Endothelial cell of umbilical vein (primary cell): ENCODE measurements at regions not wholly inside any gene's neighbourhood (a gene's known extent, or its start where the extent isn't known, plus 50 kb on each side); places are given as distances from the start of the nearest gene placed in this dataset.

ENCODE experiments used
- BruUV-seq: library from RNA; stranded (reverse); fragments of 400-500 nt; replicated peaks from 2 replicates; lab custom pipeline; 2021; lab: Mats Ljungman, UMichigan
- CTCF ChIA-PET: fragments of 300-600, 350-600 bp; sonication (Branson Sonifier 250); formaldehyde crosslinking; loops from one replicate; lab custom pipeline; 2021; ENCODE audit warnings: antibody characterized with exemption, inconsistent platforms; lab: Charles Lee
- POLR2A ChIA-PET: fragments of 300-600, 350-600 bp; sonication (Branson Sonifier 250); formaldehyde crosslinking; loops from one replicate; lab custom pipeline; 2021; ENCODE audit warnings: antibody characterized with exemption, inconsistent platforms; lab: Charles Lee
- DNase-seq: peaks from one replicate; pipeline ENCODE4 v3.0.0-alpha.2; 2011; ENCODE audit warnings: low read depth, low spot score
- FAIRE-seq: peaks from 2 replicates; lab custom pipeline; 2011; peaks lifted over from hg19 to GRCh38; lab: Jason Lieb, UNC
- H2AFZ ChIP-seq: 2 replicates; pipeline ENCODE4 v1.6.0; 2012; ENCODE audit warnings: low read depth, low read length, control low read depth, inconsistent platforms
- H3K27ac ChIP-seq: 2 replicates; pipeline ENCODE4 v1.5.1; 2011; ENCODE audit warnings: low read depth, mild to moderate bottlenecking, control low read depth, low read length, moderate library complexity; ENCODE audit not compliant: insufficient read depth
- H3K27me3 ChIP-seq, 2 experiments: 2 replicates each; pipeline versions ENCODE4 v1.6.0 to v1.6.1; 2011; ENCODE audit warnings: low read length in 2 of 2, mixed read lengths in 1 of 2; ENCODE audit not compliant: control insufficient read depth in 2 of 2, insufficient read depth in 2 of 2
- H3K36me3 ChIP-seq, 2 experiments: 2 replicates in 1 of 2; 3 replicates in 1 of 2; pipeline ENCODE4 v1.5.1; 2011; ENCODE audit warnings: low read length in 2 of 2, mild to moderate bottlenecking in 1 of 2, moderate library complexity in 1 of 2; ENCODE audit not compliant: control insufficient read depth in 2 of 2, insufficient read depth in 2 of 2; ENCODE audit errors: extremely low read depth in 1 of 2
- H3K4me1 ChIP-seq: 3 replicates; pipeline ENCODE4 v1.5.1; 2011; ENCODE audit warnings: mild to moderate bottlenecking, low read length; ENCODE audit not compliant: control insufficient read depth, insufficient read depth; ENCODE audit errors: extremely low read depth
- H3K4me2 ChIP-seq: 2 replicates; pipeline ENCODE4 v1.6.1; 2011; ENCODE audit warnings: low read length, control low read depth, mixed read lengths; ENCODE audit not compliant: insufficient read depth
- H3K4me3 ChIP-seq, 3 experiments: fragments of 200-600 bp in 1 of 3; sonication (generic), shearing (Covaris generic) in 1 of 3; replicated peaks in 1 of 3; 2 replicates each; pipeline ENCODE4 v1.5.1; 2011 to 2016; ENCODE audit warnings: control low read depth in 3 of 3, low read length in 3 of 3, mild to moderate bottlenecking in 2 of 3, inconsistent platforms in 1 of 3, low read depth in 1 of 3, moderate library complexity in 1 of 3; ENCODE audit not compliant: insufficient read depth in 1 of 3
- H3K79me2 ChIP-seq: 2 replicates; pipeline ENCODE4 v1.6.0; 2012; ENCODE audit warnings: low read length, inconsistent platforms; ENCODE audit not compliant: control insufficient read depth, insufficient read depth
- H3K9ac ChIP-seq: replicated peaks from 2 replicates; pipeline ENCODE3; 2011; ENCODE audit warnings: low read length, control low read depth; ENCODE audit not compliant: insufficient read depth; ENCODE audit errors: extremely low read depth
- H3K9me1 ChIP-seq: replicated peaks from 3 replicates; pipeline ENCODE4 v1.6.0; 2011; ENCODE audit warnings: mild to moderate bottlenecking, low read length; ENCODE audit not compliant: control insufficient read depth, insufficient read depth; ENCODE audit errors: extremely low read depth
- H3K9me3 ChIP-seq: replicated peaks from 2 replicates; pipeline ENCODE4 v1.5.1; 2012; ENCODE audit warnings: low read length, inconsistent platforms; ENCODE audit not compliant: control insufficient read depth, insufficient read depth
- H4K20me1 ChIP-seq: replicated peaks from 2 replicates; pipeline ENCODE3; 2011; ENCODE audit warnings: mild to moderate bottlenecking, low read length; ENCODE audit not compliant: control insufficient read depth, insufficient read depth; ENCODE audit errors: extremely low read depth
- EZH2 ChIP-seq: IDR thresholded peaks from 2 replicates; pipeline ENCODE4 v1.6.1; 2012; ENCODE audit warnings: borderline replicate concordance, low read depth, mild to moderate bottlenecking, moderate library complexity, low read length, inconsistent platforms; ENCODE audit not compliant: severe bottlenecking
- FOS ChIP-seq: IDR thresholded peaks from 2 replicates; pipeline ENCODE4 v1.6.1; 2011; ENCODE audit warnings: mild to moderate bottlenecking, low read length, moderate library complexity, borderline replicate concordance; ENCODE audit not compliant: insufficient read depth
- GATA2 ChIP-seq: IDR thresholded peaks from 2 replicates; pipeline ENCODE4 v1.7.0; 2011; ENCODE audit warnings: low read depth, mild to moderate bottlenecking, moderate library complexity, mixed read lengths, low read length; ENCODE audit not compliant: insufficient read length, insufficient read depth
- JUN ChIP-seq: IDR thresholded peaks from 2 replicates; pipeline ENCODE4 v1.6.1; 2011; ENCODE audit warnings: borderline replicate concordance, low read depth; ENCODE audit not compliant: insufficient read length, insufficient read depth
- MYC ChIP-seq: IDR thresholded peaks from one replicate; pipeline ENCODE4 v1.6.1; 2011; ENCODE audit warnings: mild to moderate bottlenecking, low read depth, low read length
- POLR2A ChIP-seq: IDR thresholded peaks from 2 replicates; pipeline ENCODE4 v1.6.1; 2012; ENCODE audit warnings: low read depth, mild to moderate bottlenecking, control low read depth, low read length
- POLR2AphosphoS5 ChIP-seq: IDR thresholded peaks from 2 replicates; pipeline ENCODE4 v1.6.1; 2012; ENCODE audit warnings: low read depth, mild to moderate bottlenecking, control low read depth, low read length, moderate library complexity; ENCODE audit not compliant: insufficient read depth
- dilution Hi-C: fragments of 300-500 bp; cut with MboI; formaldehyde crosslinking; loops from one replicate; pipeline ENCODE4 v1.15.0; 2019; ENCODE audit warnings: low sequenced_read_pairs; ENCODE audit not compliant: extremely low pct_ligation_motif_present
- intact Hi-C: fragments of 100-400 bp; cut with micrococcal nuclease; formaldehyde crosslinking; loops from one replicate; pipeline ENCODE4 v1.10.0; 2022
- TF ChIP-seq, protein P1 (sequence below), 2 donors: IDR thresholded peaks; 1 replicate in 1 of 2; 2 replicates in 1 of 2; pipeline ENCODE4 v1.5.1; 2011; ENCODE audit warnings: low read length in 2 of 2, mild to moderate bottlenecking in 2 of 2, moderate library complexity in 2 of 2, control low read depth in 1 of 2, inconsistent platforms in 1 of 2, low read depth in 1 of 2; ENCODE audit not compliant: insufficient read depth in 1 of 2; ENCODE audit errors: extremely low read depth in 1 of 2
- TF ChIP-seq, protein P2 (sequence below): IDR thresholded peaks from 2 replicates; pipeline ENCODE4 v1.6.1; 2011; ENCODE audit not compliant: insufficient read depth, insufficient read length

DNA sequence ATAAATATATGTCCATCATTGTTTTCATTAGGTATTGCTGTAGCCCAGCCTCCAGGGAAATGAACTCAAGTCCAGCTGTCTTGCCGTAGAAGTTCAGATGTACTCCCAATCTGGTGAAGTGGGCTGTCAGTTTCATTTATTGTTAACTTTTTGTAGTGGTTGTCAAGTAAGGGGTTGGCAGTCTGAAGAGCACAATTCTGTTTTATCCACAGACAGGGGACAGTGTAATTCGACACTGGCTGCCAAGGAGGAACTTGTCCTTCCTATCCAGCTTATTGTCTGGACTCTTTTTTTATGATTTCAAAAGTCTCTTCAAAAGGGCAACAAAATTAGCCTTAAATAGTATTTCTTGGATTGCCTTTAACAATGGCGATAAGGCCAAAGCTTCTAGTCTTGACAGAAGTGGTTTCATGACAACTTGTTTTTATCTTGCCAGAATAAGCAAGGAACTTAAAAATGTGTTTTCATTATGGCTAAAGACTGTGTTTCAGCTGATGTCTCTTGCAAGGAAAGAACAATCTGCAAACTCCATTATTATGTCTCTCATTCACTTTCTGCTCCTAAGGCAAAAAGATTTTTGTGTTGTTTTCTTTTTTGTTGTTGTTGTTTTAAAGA is 73.9 kb upstream of the TANC2 start:
- BruUV-seq, result no TSS peak
- ChIA-PET CTCF (interaction anchor here (0.6 to 1.8 kb wide), 4 partner anchors 8 to 339 kb away, joined by 3 to 6 read pairs (median 4); no protein-coding TSS in a partner anchor), POLR2A (no interaction called here)
- H3K4me1 ChIP-seq, result peaks cover 31% of the 10 kb centered on the region
- dilution Hi-C loops (no loop called here), intact Hi-C loops (loop anchor here (2.0 to 5.0 kb wide), 2 partner anchors 70 to 75 kb away; partner anchors contain the start of gene TANC2)
- no peaks in the 10 kb centered on the region for H3K27me3 ChIP-seq
- H3K27ac ChIP-seq, result peak overlapping the region; percentile 10
- DNase-seq (peak; percentile 44), FAIRE-seq (no peak)
- no peak overlapping the region for H3K9ac ChIP-seq
- no peaks in the 10 kb centered on the region for H4K20me1 ChIP-seq
- TF ChIP-seq, protein P1, sequence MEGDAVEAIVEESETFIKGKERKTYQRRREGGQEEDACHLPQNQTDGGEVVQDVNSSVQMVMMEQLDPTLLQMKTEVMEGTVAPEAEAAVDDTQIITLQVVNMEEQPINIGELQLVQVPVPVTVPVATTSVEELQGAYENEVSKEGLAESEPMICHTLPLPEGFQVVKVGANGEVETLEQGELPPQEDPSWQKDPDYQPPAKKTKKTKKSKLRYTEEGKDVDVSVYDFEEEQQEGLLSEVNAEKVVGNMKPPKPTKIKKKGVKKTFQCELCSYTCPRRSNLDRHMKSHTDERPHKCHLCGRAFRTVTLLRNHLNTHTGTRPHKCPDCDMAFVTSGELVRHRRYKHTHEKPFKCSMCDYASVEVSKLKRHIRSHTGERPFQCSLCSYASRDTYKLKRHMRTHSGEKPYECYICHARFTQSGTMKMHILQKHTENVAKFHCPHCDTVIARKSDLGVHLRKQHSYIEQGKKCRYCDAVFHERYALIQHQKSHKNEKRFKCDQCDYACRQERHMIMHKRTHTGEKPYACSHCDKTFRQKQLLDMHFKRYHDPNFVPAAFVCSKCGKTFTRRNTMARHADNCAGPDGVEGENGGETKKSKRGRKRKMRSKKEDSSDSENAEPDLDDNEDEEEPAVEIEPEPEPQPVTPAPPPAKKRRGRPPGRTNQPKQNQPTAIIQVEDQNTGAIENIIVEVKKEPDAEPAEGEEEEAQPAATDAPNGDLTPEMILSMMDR (IDR thresholded peaks at IDR 0.05; ENCODE audit: extremely low read depth in 1 of 2, insufficient read depth in 1 of 2, low read depth in 1 of 2, low read length in 2 of 2), result no peak
- TF ChIP-seq POLR2A (no peak), MYC (no peak), EZH2 (no peak), POLR2AphosphoS5 (no peak), FOS (no peak), GATA2 (no peak), JUN (no peak)
- TF ChIP-seq, protein P2, sequence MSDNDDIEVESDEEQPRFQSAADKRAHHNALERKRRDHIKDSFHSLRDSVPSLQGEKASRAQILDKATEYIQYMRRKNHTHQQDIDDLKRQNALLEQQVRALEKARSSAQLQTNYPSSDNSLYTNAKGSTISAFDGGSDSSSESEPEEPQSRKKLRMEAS, result no peak
- no peaks in the 10 kb centered on the region for H3K79me2 ChIP-seq
- H3K9me1 ChIP-seq, result no peaks in the 10 kb centered on the region
- H3K4me2 ChIP-seq, result peak overlapping the region; percentile 8
- peak overlapping the region; percentile 53 for H2AFZ ChIP-seq
- no peak overlapping the region for H3K4me3 ChIP-seq
- no peaks in the 10 kb centered on the region for H3K9me3 ChIP-seq
- no peaks in the 10 kb centered on the region for H3K36me3 ChIP-seq
